HG03280 (cell line): ENCODE measurements at regions not wholly inside any gene's neighbourhood (a gene's known extent, or its start where the extent isn't known, plus 50 kb on each side); places are given as distances from the start of the nearest gene placed in this dataset.
"Not testable (repeated sequence)": the region's sequence is repeated elsewhere in the genome, so short reads cannot be mapped to it uniquely, and the experiment has no call there.

Experiments
- ATAC-seq: cut with Tn5 transposase; IDR thresholded peaks from one replicate; pipeline ENCODE4 v1.9.1; 2021; ENCODE audit warnings: mild to moderate bottlenecking, moderate library complexity; ENCODE audit not compliant: unreplicated experiment

DNA sequence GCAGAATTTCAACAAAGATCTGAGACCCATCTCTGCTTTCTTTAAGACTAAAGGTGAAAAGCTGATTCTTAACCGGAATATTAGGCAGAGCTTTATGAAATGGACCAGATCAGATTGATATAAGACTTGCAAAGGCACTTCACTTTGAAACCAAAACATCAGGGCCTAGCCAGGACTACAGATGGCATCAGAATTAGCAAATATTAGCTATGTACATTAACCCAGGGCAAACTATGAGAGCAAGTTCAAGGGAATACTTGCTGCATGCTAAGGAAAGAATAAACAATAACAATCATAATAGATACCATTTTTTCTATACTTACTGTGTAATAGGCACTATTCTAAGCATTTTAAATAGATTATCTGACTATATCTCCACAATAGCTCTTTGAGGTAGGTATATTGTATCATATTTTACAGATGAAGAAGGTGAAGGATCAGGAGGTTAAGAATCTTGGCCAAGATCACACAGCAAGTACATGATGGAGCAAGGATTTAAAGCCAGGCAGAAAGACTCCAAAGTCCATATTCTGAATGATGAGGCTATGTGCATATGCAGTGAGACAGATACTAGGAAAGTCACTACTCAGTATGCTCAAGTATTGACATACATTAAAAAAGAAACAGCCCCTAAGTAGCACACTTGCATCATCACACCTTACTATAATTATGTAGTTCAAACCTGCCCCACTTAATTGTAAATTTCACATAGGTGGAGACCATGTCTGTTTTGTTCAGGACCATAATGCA lies 209.3 kb upstream of the PKN2 start:
- no peak for ATAC-seq

DNA sequence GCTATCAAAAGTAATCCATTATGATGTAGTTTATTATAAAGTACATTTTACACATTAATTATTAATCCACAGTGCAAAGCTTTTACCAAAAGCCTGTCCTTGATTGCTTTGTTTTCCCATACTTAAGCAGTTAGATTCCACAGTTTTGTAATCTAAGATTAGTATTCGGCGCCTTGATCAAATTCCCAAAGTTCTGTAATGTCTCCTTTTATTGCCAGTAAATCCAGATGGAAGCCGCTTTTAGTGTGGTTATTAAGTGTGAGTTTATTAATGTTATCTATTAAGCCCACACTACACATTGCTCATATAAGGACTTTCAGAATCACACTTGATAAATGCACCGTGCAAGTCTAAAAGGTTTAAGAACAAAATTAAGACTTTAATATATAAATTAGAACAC lies 199.2 kb upstream of the PKN2 start:
- ATAC-seq, result no peak

- ATAC-seq, result no peak
These were observed 195.8 kb upstream of the PKN2 start for GRCh38 chr1:88488237-88488636.

GRCh38 chr1:88490676-88491075 lies 193.4 kb upstream of the PKN2 start:
- ATAC-seq, result no peak

GRCh38 chr1:88499671-88500070 lies 184.4 kb upstream of the PKN2 start:
- ATAC-seq, result no peak

- ATAC-seq, result no peak
These were observed 181.2 kb upstream of the PKN2 start for GRCh38 chr1:88502886-88503285.

- no peak for ATAC-seq
These were observed 180.4 kb upstream of the PKN2 start for GRCh38 chr1:88503646-88504045.

GRCh38 chr1:88504601-88505000 lies 179.5 kb upstream of the PKN2 start:
- ATAC-seq, result no peak

GRCh38 chr1:88509379-88509778 lies 174.7 kb upstream of the PKN2 start:
- ATAC-seq, result no peak

- ATAC-seq, result no peak
These were observed 169.5 kb upstream of the PKN2 start for GRCh38 chr1:88514544-88515060.

- ATAC-seq, result not testable (repeated sequence)
These were observed 166.6 kb upstream of the PKN2 start for GRCh38 chr1:88517499-88517898.

DNA sequence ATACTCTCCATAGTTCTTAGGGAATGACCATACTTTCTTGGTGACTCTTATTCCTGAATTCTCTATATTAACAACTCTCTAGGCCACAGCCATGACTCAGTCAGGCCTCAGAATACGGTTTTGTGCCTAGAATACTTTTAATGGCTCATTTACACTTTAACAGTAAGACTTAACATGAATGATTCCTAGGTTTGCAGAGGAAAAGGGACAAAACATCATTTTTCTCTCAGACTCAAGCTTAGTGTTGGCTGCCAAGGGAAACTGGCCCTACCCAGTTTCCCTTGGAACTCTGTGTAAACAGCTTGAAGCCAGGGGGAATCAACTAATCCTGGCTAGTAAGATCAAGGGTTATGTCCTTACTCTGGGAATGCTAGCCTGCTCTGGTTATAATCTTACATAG lies 164.9 kb upstream of the PKN2 start:
- ATAC-seq, result no peak

DNA sequence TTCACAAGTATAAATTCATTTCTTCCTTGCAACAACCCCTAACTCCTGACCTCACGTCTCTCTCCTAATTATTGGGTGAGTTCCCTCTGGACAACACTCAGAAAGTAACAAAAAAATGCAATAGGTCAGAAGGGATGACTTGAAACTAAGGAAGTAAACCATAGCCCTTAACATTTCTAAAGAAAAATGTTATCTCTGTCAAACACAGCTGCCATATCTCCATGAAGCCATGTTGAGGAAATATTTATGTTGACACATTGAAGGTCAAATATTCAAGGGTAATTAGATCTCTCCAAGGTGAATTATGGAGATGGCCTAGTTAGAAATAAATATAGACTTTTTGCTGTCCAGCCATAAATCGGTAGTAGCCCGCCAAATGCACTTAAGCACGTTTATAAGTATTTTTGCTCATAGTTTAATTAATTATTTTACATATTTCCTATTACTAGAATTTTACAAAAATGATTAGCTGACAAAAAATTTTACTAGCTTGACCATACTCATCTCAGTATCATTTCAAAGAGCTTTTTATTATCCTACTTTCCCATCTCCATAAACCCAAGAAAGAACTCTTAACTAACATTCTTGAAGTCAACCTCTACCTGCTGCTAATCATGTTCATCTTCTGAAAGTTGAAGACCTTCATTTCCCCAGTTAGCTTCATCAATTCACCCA lies 160.1 kb upstream of the PKN2 start:
- no peak for ATAC-seq

GRCh38 chr1:88526456-88526855 lies 157.6 kb upstream of the PKN2 start:
- ATAC-seq, result no peak

DNA sequence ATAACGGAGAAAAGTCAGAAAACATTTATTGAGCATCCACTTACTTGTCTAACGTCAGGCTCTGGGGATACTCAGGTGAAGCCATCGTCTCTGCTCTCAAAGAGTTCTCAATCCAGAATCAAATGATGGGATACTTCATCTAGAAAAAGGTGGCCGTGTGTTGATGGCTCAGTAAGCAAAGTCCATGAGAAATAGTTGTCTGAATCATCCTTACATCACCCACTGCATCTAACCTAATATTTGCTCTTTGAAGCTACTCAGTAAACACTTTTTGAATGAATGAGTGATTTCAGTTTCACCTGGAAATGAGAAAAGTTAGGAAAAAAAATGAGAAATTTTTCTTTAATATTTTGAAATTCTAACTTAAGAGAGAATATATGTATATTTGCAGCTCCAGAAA lies 155.3 kb upstream of the PKN2 start:
- no peak for ATAC-seq

GRCh38 chr1:88529581-88529980 lies 154.5 kb upstream of the PKN2 start:
- ATAC-seq, result no peak

- no peak for ATAC-seq
These were observed 153.8 kb upstream of the PKN2 start for GRCh38 chr1:88530246-88530645.

DNA sequence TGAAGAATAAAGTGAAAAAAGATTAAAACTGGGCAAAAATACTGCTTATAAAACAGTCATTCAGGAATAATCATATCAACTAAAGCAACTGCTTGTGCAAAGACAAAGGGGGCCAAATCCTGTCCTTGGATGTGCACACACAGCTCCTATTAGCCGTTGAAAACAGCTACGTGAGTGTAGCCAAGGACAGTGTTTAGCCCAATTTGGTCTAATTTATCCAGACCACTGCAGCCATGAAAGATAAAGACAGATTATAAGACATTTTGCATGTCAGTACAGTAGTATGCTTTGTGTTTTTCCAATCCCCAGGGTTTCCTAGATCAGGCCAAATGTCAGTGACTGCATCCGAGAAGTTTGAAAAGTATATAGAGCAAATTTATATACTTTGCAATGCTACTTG lies 146.3 kb upstream of the PKN2 start:
- no peak for ATAC-seq

- ATAC-seq, result no peak
These were observed 145.7 kb upstream of the PKN2 start for GRCh38 chr1:88538222-88538899.

- no peak for ATAC-seq
These were observed 143.8 kb upstream of the PKN2 start for GRCh38 chr1:88540255-88540654.

DNA sequence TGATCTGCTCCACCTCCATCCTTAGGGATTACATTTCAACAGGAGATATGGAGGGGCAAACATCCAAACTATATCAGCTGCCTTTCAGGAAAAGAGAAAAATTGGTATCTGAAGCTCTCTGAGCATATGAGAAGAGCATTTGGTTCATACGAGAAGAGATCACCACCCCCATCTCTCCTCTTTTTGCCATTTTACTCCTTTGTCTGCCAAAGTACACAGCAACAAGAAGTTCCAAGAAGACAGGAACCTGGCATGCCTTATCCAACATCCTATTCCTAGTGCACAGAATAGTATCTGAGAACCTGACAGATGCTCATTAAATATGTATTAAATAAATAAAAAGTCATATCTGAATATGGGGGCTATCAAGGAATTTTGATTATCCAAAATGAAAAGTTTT lies 142.5 kb upstream of the PKN2 start:
- ATAC-seq, result no peak

DNA sequence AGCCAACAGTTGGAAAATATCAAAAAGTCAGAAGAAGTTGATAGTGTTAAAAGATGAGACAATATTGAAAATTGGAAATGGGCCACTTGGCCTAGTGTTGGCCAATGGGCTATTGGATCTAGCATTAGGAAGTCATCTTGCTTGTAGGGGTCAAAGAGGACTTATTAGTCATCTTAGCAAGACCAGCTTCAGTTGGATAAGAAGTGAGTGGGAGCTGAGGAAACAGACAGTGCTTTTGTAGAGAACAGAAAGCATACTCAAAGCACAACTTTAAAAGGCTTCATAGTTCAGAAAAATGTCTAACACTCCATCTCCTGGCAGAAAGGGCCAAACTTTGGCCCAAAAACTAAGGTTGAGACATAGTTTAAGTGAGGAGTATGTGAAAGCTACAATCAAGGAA lies 139.9 kb upstream of the PKN2 start:
- no peak for ATAC-seq
